ENCODE measurements at regions not wholly inside any gene's neighbourhood (a gene's known extent, or its start where the extent isn't known, plus 50 kb on each side); places are given as distances from the start of the nearest gene placed in this dataset.

DNA sequence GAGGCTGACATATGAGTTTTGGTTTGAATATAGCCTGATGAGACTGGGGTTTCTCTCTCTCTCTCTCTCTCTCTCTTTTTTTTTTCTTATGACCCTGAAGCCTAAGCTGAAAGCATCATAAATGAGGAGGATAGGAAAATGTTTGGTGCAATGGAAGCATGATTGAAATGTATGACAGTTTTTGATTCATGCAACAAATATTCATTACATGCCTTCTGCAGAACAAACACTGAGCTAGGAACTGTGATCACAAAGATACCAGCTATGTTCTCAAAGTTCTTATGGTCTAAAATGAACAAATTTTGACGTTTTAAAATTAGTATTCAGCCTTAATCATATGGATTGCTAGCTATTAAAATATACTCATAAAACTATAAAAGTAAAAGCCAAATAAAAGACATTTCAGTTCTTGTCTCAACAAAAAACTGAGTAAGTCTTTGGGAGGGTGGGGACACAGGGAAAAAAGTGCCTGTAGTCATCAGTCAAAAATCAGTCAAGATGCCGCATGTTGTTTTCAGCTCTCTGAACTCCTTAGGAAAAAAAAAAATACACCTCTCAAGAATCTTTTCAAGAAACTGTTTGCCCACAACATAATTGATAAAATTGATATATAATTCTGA is 57.2 kb downstream of the NKX6-1 start:
- H3K27me3 Mint-ChIP-seq (ENCODE audit: insufficient read depth) = no peaks in the 10 kb centered on the region
- no peak overlapping the region for H3K4me3 Mint-ChIP-seq
- no peak overlapping the region for H3K27ac Mint-ChIP-seq
- TF ChIP-seq, protein P1, sequence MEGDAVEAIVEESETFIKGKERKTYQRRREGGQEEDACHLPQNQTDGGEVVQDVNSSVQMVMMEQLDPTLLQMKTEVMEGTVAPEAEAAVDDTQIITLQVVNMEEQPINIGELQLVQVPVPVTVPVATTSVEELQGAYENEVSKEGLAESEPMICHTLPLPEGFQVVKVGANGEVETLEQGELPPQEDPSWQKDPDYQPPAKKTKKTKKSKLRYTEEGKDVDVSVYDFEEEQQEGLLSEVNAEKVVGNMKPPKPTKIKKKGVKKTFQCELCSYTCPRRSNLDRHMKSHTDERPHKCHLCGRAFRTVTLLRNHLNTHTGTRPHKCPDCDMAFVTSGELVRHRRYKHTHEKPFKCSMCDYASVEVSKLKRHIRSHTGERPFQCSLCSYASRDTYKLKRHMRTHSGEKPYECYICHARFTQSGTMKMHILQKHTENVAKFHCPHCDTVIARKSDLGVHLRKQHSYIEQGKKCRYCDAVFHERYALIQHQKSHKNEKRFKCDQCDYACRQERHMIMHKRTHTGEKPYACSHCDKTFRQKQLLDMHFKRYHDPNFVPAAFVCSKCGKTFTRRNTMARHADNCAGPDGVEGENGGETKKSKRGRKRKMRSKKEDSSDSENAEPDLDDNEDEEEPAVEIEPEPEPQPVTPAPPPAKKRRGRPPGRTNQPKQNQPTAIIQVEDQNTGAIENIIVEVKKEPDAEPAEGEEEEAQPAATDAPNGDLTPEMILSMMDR (IDR thresholded peaks at IDR 0.05) = no peak
- H3K9me3 Mint-ChIP-seq = no peaks in the 10 kb centered on the region
- H3K4me1 Mint-ChIP-seq (ENCODE audit: low read depth) = no peaks in the 10 kb centered on the region
- DNase-seq = no peak
- no peaks in the 10 kb centered on the region for H3K36me3 Mint-ChIP-seq (ENCODE audit: low read depth)

DNA sequence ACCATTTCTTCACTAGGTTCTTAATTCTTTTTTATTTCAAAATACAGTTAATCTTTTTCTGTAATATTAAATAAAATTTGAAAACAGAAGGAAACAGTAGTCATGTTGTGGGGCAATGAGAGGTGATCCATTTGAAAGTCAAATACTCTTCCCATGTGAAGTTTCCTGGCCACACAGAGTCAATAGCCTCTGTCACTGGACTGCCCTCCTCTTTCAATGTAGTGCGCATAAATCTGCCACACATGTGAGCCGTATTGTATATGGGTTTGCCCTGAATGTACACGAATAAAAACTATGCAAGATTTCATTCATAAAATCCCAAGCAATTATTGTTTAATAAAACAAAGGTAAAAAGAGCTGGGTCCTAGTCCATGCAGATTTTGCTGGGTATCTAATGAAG is 59.1 kb downstream of the NKX6-1 start:
- TF ChIP-seq, protein P1 (IDR thresholded peaks at IDR 0.05) = no peak
- Mint-ChIP-seq H3K36me3 (ENCODE audit: low read depth) (no peaks in the 10 kb centered on the region), H3K4me1 (ENCODE audit: low read depth) (no peaks in the 10 kb centered on the region), H3K4me3 (no peak overlapping the region), H3K9me3 (no peaks in the 10 kb centered on the region), H3K27me3 (ENCODE audit: insufficient read depth) (no peaks in the 10 kb centered on the region), H3K27ac (no peak overlapping the region)
- DNase-seq = no peak

DNA sequence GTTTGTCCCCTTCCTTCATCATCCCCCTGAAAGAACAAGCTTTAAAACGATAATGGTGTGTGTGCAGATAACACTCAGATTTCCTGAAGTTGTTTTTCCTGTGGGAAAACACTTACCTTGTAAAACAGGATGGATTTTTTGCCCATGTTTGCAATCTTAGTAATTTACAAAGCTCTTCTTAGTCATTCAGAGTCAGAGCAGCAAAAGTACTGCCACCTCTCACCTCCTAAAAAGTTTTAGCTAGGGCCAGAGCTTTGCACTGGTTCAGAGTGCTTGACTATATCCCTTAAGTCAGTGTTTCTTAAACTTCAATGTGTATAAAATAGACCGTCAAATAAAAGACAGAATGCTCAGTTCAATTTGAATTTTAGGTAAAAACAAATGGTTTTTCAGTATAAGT is 62.3 kb downstream of the NKX6-1 start:
- Mint-ChIP-seq H3K4me1 (ENCODE audit: low read depth) (no peaks in the 10 kb centered on the region), H3K4me3 (no peak overlapping the region), H3K36me3 (ENCODE audit: low read depth) (no peaks in the 10 kb centered on the region), H3K9me3 (no peaks in the 10 kb centered on the region), H3K27me3 (ENCODE audit: insufficient read depth) (no peaks in the 10 kb centered on the region), H3K27ac (no peak overlapping the region)
- DNase-seq = no peak
- TF ChIP-seq, protein P1 (IDR thresholded peaks at IDR 0.05) = no peak

DNA sequence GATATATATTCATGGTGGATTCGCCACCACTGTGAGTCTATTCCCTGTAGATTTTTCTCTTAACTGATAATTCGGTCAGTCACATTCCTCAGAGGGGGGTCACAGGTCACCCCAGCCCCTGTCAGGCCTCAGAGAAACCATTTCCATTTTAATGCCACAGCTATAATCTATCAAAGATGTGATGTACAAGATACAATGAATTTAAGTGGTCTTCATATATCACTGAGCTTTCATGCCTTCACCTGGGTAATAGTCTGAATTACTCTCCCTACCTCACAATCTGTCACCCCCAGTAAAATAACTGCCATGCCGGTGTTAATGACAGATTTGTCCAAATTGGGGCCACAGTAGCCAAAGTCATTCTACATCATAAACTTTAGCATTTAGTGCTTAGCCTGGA is 64.7 kb downstream of the NKX6-1 start:
- peaks cover 2% of the 10 kb centered on the region; the same call in 1 of the 2 replicates for H3K27me3 Mint-ChIP-seq (ENCODE audit: insufficient read depth)
- no peak overlapping the region for H3K4me3 Mint-ChIP-seq
- DNase-seq = no peak
- H3K36me3 Mint-ChIP-seq (ENCODE audit: low read depth) = no peaks in the 10 kb centered on the region
- TF ChIP-seq, protein P1 (IDR thresholded peaks at IDR 0.05) = no peak
- H3K27ac Mint-ChIP-seq = no peak overlapping the region
- no peaks in the 10 kb centered on the region for H3K9me3 Mint-ChIP-seq
- H3K4me1 Mint-ChIP-seq (ENCODE audit: low read depth) = no peaks in the 10 kb centered on the region

DNA sequence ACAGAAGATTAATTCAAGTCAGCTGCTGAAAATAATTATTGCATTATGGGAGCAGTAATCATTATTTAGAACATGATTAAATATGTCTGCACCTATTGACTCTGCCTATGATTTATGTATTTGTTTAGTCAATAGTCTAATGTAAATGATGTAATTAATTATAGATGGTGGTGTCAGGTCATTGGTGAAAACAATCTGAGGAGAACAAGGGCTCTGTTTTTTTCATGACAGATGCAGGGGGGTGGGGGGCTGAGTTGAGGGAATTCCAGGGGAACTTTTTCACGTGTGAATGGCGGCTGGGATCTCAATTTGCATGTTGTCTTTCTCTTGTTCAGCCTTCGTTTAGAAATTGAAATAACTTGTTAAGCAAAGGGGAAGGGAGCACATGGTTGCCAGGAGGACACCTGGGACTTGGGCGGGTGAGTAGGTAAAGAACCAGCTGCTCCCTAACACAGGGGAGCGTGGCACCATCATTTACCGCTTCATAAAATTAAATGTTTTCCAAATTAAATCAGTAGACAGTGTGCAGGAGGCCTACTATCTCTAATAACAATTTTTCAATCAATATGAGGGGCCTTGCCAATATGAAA is 65.4 kb downstream of the NKX6-1 start:
- Mint-ChIP-seq H3K9me3 (no peaks in the 10 kb centered on the region), H3K36me3 (ENCODE audit: low read depth) (no peaks in the 10 kb centered on the region), H3K27me3 (ENCODE audit: insufficient read depth) (peaks cover 2% of the 10 kb centered on the region; the same call in 1 of the 2 replicates), H3K27ac (no peak overlapping the region), H3K4me3 (no peak overlapping the region), H3K4me1 (ENCODE audit: low read depth) (no peaks in the 10 kb centered on the region)
- TF ChIP-seq, protein P1 (IDR thresholded peaks at IDR 0.05) = no peak
- no peak for DNase-seq

Data from HFFc6 (cell line).